SJCRH30 (cell line): ENCODE measurements at regions not wholly inside any gene's neighbourhood (a gene's known extent, or its start where the extent isn't known, plus 50 kb on each side); places are given as distances from the start of the nearest gene placed in this dataset.
"Not testable (repeated sequence)": the region's sequence is repeated elsewhere in the genome, so short reads cannot be mapped to it uniquely, and the experiment has no call there.

Source experiments
- DNase-seq, 2 experiments: peaks; one replicate each; pipeline ENCODE4 v3.0.0-alpha.2; 2015 to 2020
- H3K27ac ChIP-seq: fragments of 250-450 bp; sonication (Bioruptor Pico); 2 replicates; pipeline ENCODE4 v1.5.1; 2020; ENCODE audit warnings: mild to moderate bottlenecking, moderate library complexity
- H3K27me3 ChIP-seq: fragments of 250-450 bp; sonication (Bioruptor Pico); 2 replicates; pipeline ENCODE4 v1.5.1; 2020; ENCODE audit warnings: mild to moderate bottlenecking, moderate library complexity
- H3K36me3 ChIP-seq: fragments of 250-450 bp; sonication (Bioruptor Pico); 2 replicates; pipeline ENCODE4 v1.5.1; 2020; ENCODE audit warnings: mild to moderate bottlenecking, moderate library complexity
- H3K4me1 ChIP-seq: fragments of 250-450 bp; sonication (Bioruptor Pico); 2 replicates; pipeline ENCODE4 v1.5.1; 2020; ENCODE audit warnings: mild to moderate bottlenecking, moderate library complexity
- H3K4me3 ChIP-seq: fragments of 250-450 bp; sonication (Bioruptor Pico); 2 replicates; pipeline ENCODE4 v1.5.1; 2020; ENCODE audit warnings: mild to moderate bottlenecking, moderate library complexity
- H3K9me3 ChIP-seq: fragments of 250-450 bp; sonication (Bioruptor Pico); replicated peaks from 2 replicates; pipeline ENCODE4 v1.5.1; 2020; ENCODE audit warnings: mild to moderate bottlenecking, moderate library complexity

- Histone ChIP-seq H3K27ac (no peak overlapping the region), H3K36me3 (no peaks in the 10 kb centered on the region), H3K27me3 (no peaks in the 10 kb centered on the region), H3K4me3 (no peak overlapping the region), H3K9me3 (0 out of 2 replicates have a peak, but pooled peaks cover 5% of the 10 kb centered on the region), H3K4me1 (peaks cover 9% of the 10 kb centered on the region)
- DNase-seq: no peak
Measured at GRCh38 chr2:144776766-144777165, 256.8 kb upstream of the ZEB2 start.

GRCh38 chr2:144774809-144775208 lies 254.9 kb upstream of the ZEB2 start:
- Histone ChIP-seq H3K36me3 (no peaks in the 10 kb centered on the region), H3K27me3 (no peaks in the 10 kb centered on the region), H3K27ac (no peak overlapping the region), H3K4me3 (no peak overlapping the region), H3K4me1 (no peaks in the 10 kb centered on the region), H3K9me3 (no peaks in the 10 kb centered on the region)
- DNase-seq: no peak

- DNase-seq: no peak
- H3K36me3 ChIP-seq: no peaks in the 10 kb centered on the region
- no peak overlapping the region for H3K27ac ChIP-seq
- no peaks in the 10 kb centered on the region for H3K27me3 ChIP-seq
- H3K4me3 ChIP-seq: no peak overlapping the region
- H3K4me1 ChIP-seq: no peaks in the 10 kb centered on the region
- no peaks in the 10 kb centered on the region for H3K9me3 ChIP-seq
Measured at GRCh38 chr2:144771348-144771747, 251.4 kb upstream of the ZEB2 start.

- H3K27ac ChIP-seq: no peak overlapping the region
- H3K36me3 ChIP-seq: no peaks in the 10 kb centered on the region
- no peaks in the 10 kb centered on the region for H3K4me1 ChIP-seq
- H3K27me3 ChIP-seq: no peaks in the 10 kb centered on the region
- H3K4me3 ChIP-seq: no peak overlapping the region
- no peak for DNase-seq
- no peaks in the 10 kb centered on the region for H3K9me3 ChIP-seq
Measured at GRCh38 chr2:144770616-144771230, 250.8 kb upstream of the ZEB2 start.

GRCh38 chr2:144760939-144761338 lies 241.0 kb upstream of the ZEB2 start:
- H3K4me3 ChIP-seq, H3K4me1 ChIP-seq, H3K36me3 ChIP-seq, H3K27me3 ChIP-seq, DNase-seq, H3K27ac ChIP-seq, H3K9me3 ChIP-seq: not testable (repeated sequence)

GRCh38 chr2:144759746-144760145 lies 239.8 kb upstream of the ZEB2 start:
- no peak overlapping the region for H3K27ac ChIP-seq
- DNase-seq: no peak
- no peaks in the 10 kb centered on the region for H3K36me3 ChIP-seq
- no peaks in the 10 kb centered on the region for H3K4me1 ChIP-seq
- no peaks in the 10 kb centered on the region for H3K27me3 ChIP-seq
- no peak overlapping the region for H3K4me3 ChIP-seq
- no peaks in the 10 kb centered on the region for H3K9me3 ChIP-seq

- H3K36me3 ChIP-seq, H3K4me3 ChIP-seq, H3K4me1 ChIP-seq, DNase-seq, H3K9me3 ChIP-seq, H3K27ac ChIP-seq, H3K27me3 ChIP-seq: not testable (repeated sequence)
Measured at GRCh38 chr2:144758196-144758595, 238.3 kb upstream of the ZEB2 start.

GRCh38 chr2:144753416-144753815 lies 233.5 kb upstream of the ZEB2 start:
- no peak for DNase-seq
- Histone ChIP-seq H3K27me3 (no peaks in the 10 kb centered on the region), H3K4me1 (no peaks in the 10 kb centered on the region), H3K4me3 (no peak overlapping the region), H3K27ac (no peak overlapping the region), H3K36me3 (0 out of 2 replicates have a peak, but pooled peaks cover 2% of the 10 kb centered on the region), H3K9me3 (peaks cover 3% of the 10 kb centered on the region; the same call in 1 of the 2 replicates)

- no peak overlapping the region for H3K27ac ChIP-seq
- H3K36me3 ChIP-seq: 0 out of 2 replicates have a peak, but pooled peaks cover 2% of the 10 kb centered on the region
- H3K9me3 ChIP-seq: peaks cover 7% of the 10 kb centered on the region; the same call in 1 of the 2 replicates
- H3K4me1 ChIP-seq: no peaks in the 10 kb centered on the region
- H3K27me3 ChIP-seq: no peaks in the 10 kb centered on the region
- no peak overlapping the region for H3K4me3 ChIP-seq
- DNase-seq: no peak
Measured at GRCh38 chr2:144751142-144751905, 231.4 kb upstream of the ZEB2 start.

- Histone ChIP-seq H3K36me3 (0 out of 2 replicates have a peak, but pooled peaks cover 2% of the 10 kb centered on the region), H3K9me3 (peaks cover 7% of the 10 kb centered on the region; the same call in 1 of the 2 replicates), H3K27me3 (no peaks in the 10 kb centered on the region), H3K4me1 (no peaks in the 10 kb centered on the region), H3K4me3 (no peak overlapping the region), H3K27ac (no peak overlapping the region)
- no peak for DNase-seq
Measured at GRCh38 chr2:144749188-144749587, 229.3 kb upstream of the ZEB2 start.

- H3K9me3 ChIP-seq: peaks cover 7% of the 10 kb centered on the region; the same call in 1 of the 2 replicates
- no peak overlapping the region for H3K27ac ChIP-seq
- H3K27me3 ChIP-seq: no peaks in the 10 kb centered on the region
- H3K36me3 ChIP-seq: 0 out of 2 replicates have a peak, but pooled peaks cover 2% of the 10 kb centered on the region
- no peaks in the 10 kb centered on the region for H3K4me1 ChIP-seq
- H3K4me3 ChIP-seq: no peak overlapping the region
- DNase-seq: no peak
Measured at GRCh38 chr2:144748443-144748842, 228.5 kb upstream of the ZEB2 start.

GRCh38 chr2:144747571-144747970 lies 227.7 kb upstream of the ZEB2 start:
- Histone ChIP-seq H3K4me3 (no peak overlapping the region), H3K4me1 (no peaks in the 10 kb centered on the region; the same call in 1 of the 2 replicates), H3K9me3 (peaks cover 7% of the 10 kb centered on the region; the same call in 1 of the 2 replicates), H3K27ac (no peak overlapping the region), H3K27me3 (no peaks in the 10 kb centered on the region), H3K36me3 (0 out of 2 replicates have a peak, but pooled peaks cover 2% of the 10 kb centered on the region)
- DNase-seq: peak; percentile 3 to 23

GRCh38 chr2:144745424-144745823 lies 225.5 kb upstream of the ZEB2 start:
- DNase-seq: no peak
- H3K36me3 ChIP-seq: 0 out of 2 replicates have a peak, but pooled peaks cover 2% of the 10 kb centered on the region
- peaks cover 7% of the 10 kb centered on the region; the same call in 1 of the 2 replicates for H3K9me3 ChIP-seq
- H3K27me3 ChIP-seq: no peaks in the 10 kb centered on the region
- H3K4me3 ChIP-seq: no peak overlapping the region
- H3K4me1 ChIP-seq: no peaks in the 10 kb centered on the region; the same call in 1 of the 2 replicates
- H3K27ac ChIP-seq: no peak overlapping the region

- H3K4me3 ChIP-seq: no peak overlapping the region
- H3K36me3 ChIP-seq: no peaks in the 10 kb centered on the region
- no peaks in the 10 kb centered on the region for H3K27me3 ChIP-seq
- no peak overlapping the region for H3K27ac ChIP-seq
- no peak for DNase-seq
- H3K4me1 ChIP-seq: no peaks in the 10 kb centered on the region; the same call in 1 of the 2 replicates
- no peaks in the 10 kb centered on the region; the same call in 1 of the 2 replicates for H3K9me3 ChIP-seq
Measured at GRCh38 chr2:144738749-144739148, 218.8 kb upstream of the ZEB2 start.

- H3K27ac ChIP-seq: no peak overlapping the region
- H3K36me3 ChIP-seq: no peaks in the 10 kb centered on the region
- H3K4me3 ChIP-seq: no peak overlapping the region
- H3K4me1 ChIP-seq: no peaks in the 10 kb centered on the region
- no peaks in the 10 kb centered on the region for H3K27me3 ChIP-seq
- H3K9me3 ChIP-seq: no peaks in the 10 kb centered on the region; the same call in 1 of the 2 replicates
- no peak for DNase-seq
Measured at GRCh38 chr2:144730711-144731110, 210.8 kb upstream of the ZEB2 start.
